Activated CD8-positive, alpha-beta memory T cell treated with anti-CD3 and anti-CD28 coated beads for 24 hours (primary cell): ENCODE measurements at regions not wholly inside any gene's neighbourhood (a gene's known extent, or its start where the extent isn't known, plus 50 kb on each side); places are given as distances from the start of the nearest gene placed in this dataset.

Experiments
- DNase-seq: peaks from one replicate; pipeline ENCODE4 v3.0.0-alpha.2; 2020

- no peak for DNase-seq
Observed at GRCh38 chr12:89253488-89253887, 98.8 kb downstream of the DUSP6 start.

GRCh38 chr12:89252284-89252683 lies 100.0 kb downstream of the DUSP6 start:
- no peak for DNase-seq

GRCh38 chr12:89251342-89252271 lies 100.7 kb downstream of the DUSP6 start:
- no peak for DNase-seq

- no peak for DNase-seq
Observed at GRCh38 chr12:89250636-89251035, 101.7 kb downstream of the DUSP6 start.

GRCh38 chr12:89250213-89250612 lies 102.1 kb downstream of the DUSP6 start:
- DNase-seq, result no peak

GRCh38 chr12:89247967-89248366 lies 104.3 kb downstream of the DUSP6 start:
- DNase-seq, result no peak

GRCh38 chr12:89247541-89247942 lies 104.8 kb downstream of the DUSP6 start:
- DNase-seq, result no peak

- no peak for DNase-seq
Observed at GRCh38 chr12:89245090-89245489, 107.2 kb downstream of the DUSP6 start.

GRCh38 chr12:89244536-89244935 lies 107.8 kb downstream of the DUSP6 start:
- no peak for DNase-seq

GRCh38 chr12:89243771-89244170 lies 108.5 kb downstream of the DUSP6 start:
- DNase-seq, result no peak

- no peak for DNase-seq
Observed at GRCh38 chr12:89239534-89239933, 112.8 kb downstream of the DUSP6 start.

- DNase-seq, result no peak
Observed at GRCh38 chr12:89238593-89238992, 113.7 kb downstream of the DUSP6 start.

- DNase-seq, result no peak
Observed at GRCh38 chr12:89237763-89238162, 114.5 kb downstream of the DUSP6 start.

- DNase-seq, result no peak
Observed at GRCh38 chr12:89236748-89237383, 115.4 kb downstream of the DUSP6 start.

- DNase-seq, result no peak
Observed at GRCh38 chr12:89236237-89236636, 116.1 kb downstream of the DUSP6 start.

GRCh38 chr12:89235189-89235993 lies 116.9 kb downstream of the DUSP6 start:
- no peak for DNase-seq

- DNase-seq, result no peak
Observed at GRCh38 chr12:89234324-89235114, 117.8 kb downstream of the DUSP6 start.

- no peak for DNase-seq
Observed at GRCh38 chr12:89231686-89232085, 120.6 kb downstream of the DUSP6 start.

- DNase-seq, result no peak
Observed at GRCh38 chr12:89230376-89231315, 121.7 kb downstream of the DUSP6 start.

GRCh38 chr12:89228491-89228890 lies 123.8 kb downstream of the DUSP6 start:
- no peak for DNase-seq

GRCh38 chr12:89227774-89228173 lies 124.5 kb downstream of the DUSP6 start:
- no peak for DNase-seq
